DOHH2 (cell line): ENCODE measurements at regions not wholly inside any gene's neighbourhood (a gene's known extent, or its start where the extent isn't known, plus 50 kb on each side); places are given as distances from the start of the nearest gene placed in this dataset.

Experiments
- CTCF ChIP-seq: fragments of 200-600 bp; sonication (generic); IDR thresholded peaks from one replicate; pipeline ENCODE4 v1.5.1; 2014; ENCODE audit warnings: antibody characterized with exemption, mild to moderate bottlenecking, low read depth, low read length; ENCODE audit not compliant: poor library complexity, severe bottlenecking
- EZH2phosphoT487 ChIP-seq: fragments of 200-600 bp; sonication (generic); IDR thresholded peaks from 2 replicates; pipeline ENCODE4 v1.6.1; 2017; ENCODE audit warnings: borderline replicate concordance, mild to moderate bottlenecking, antibody characterized with exemption, low read length, moderate library complexity, mixed read lengths

GRCh38 chr12:9361879-9362326 lies 153.7 kb upstream of the PZP start:
- TF ChIP-seq CTCF, result no peak
- no peak for TF ChIP-seq EZH2phosphoT487
